Loucy (cell line): ENCODE measurements at regions not wholly inside any gene's neighbourhood (a gene's known extent, or its start where the extent isn't known, plus 50 kb on each side); places are given as distances from the start of the nearest gene placed in this dataset.

Source experiments
- H2AFZ ChIP-seq: fragments of 200-600 bp; sonication (generic); 2 replicates; pipeline ENCODE4 v1.6.0; 2016; ENCODE audit warnings: antibody characterized with exemption, mild to moderate bottlenecking, low read length, moderate library complexity
- H3F3A ChIP-seq: fragments of 200-600 bp; 2 replicates; pipeline ENCODE4 v1.6.0; 2016; ENCODE audit warnings: antibody characterized with exemption, low read depth, mild to moderate bottlenecking
- H3K27me3 ChIP-seq: fragments of 200-600 bp; sonication (generic); 2 replicates; pipeline ENCODE4 v1.6.1; 2014; ENCODE audit warnings: low read length, mild to moderate bottlenecking; ENCODE audit not compliant: insufficient read depth, poor library complexity, severe bottlenecking
- H3K36me3 ChIP-seq: fragments of 200-600 bp; sonication (generic); 2 replicates; pipeline ENCODE4 v1.6.1; 2016; ENCODE audit warnings: low read length; ENCODE audit not compliant: insufficient read depth
- H3K4me1 ChIP-seq: fragments of 200-600 bp; sonication (generic); 2 replicates; pipeline ENCODE4 v1.5.1; 2014; ENCODE audit warnings: low read length, mild to moderate bottlenecking; ENCODE audit not compliant: insufficient read depth, poor library complexity, severe bottlenecking
- H3K4me2 ChIP-seq: fragments of 200-600 bp; sonication (generic); 2 replicates; pipeline ENCODE4 v1.6.0; 2014; ENCODE audit warnings: antibody characterized with exemption, low read length, low read depth, mild to moderate bottlenecking; ENCODE audit not compliant: poor library complexity, severe bottlenecking
- H3K4me3 ChIP-seq: fragments of 200-600 bp; sonication (generic); 2 replicates; pipeline ENCODE4 v1.5.1; 2014; ENCODE audit warnings: low read length, mild to moderate bottlenecking, mixed read lengths; ENCODE audit not compliant: poor library complexity, severe bottlenecking
- H3K79me2 ChIP-seq: fragments of 200-600 bp; sonication (generic); 2 replicates; pipeline ENCODE4 v1.6.1; 2014; ENCODE audit warnings: low read length; ENCODE audit not compliant: insufficient read depth
- H3K9ac ChIP-seq: fragments of 200-600 bp; sonication (generic); 2 replicates; pipeline ENCODE4 v1.6.0; 2014; ENCODE audit warnings: mild to moderate bottlenecking, low read depth, low read length, moderate library complexity; ENCODE audit not compliant: poor library complexity, severe bottlenecking
- H3K9me2 ChIP-seq: fragments of 200-600 bp; sonication (generic); replicated peaks from 2 replicates; pipeline ENCODE4 v1.6.1; 2016; ENCODE audit warnings: low read depth, low read length, mixed read lengths
- H3K9me3 ChIP-seq: fragments of 200-600 bp; sonication (generic); 2 replicates; pipeline ENCODE4 v1.6.1; 2014; ENCODE audit warnings: mild to moderate bottlenecking, antibody characterized with exemption, low read length, low read depth; ENCODE audit not compliant: insufficient read depth
- H4K20me1 ChIP-seq: fragments of 200-600 bp; sonication (generic); 2 replicates; pipeline ENCODE4 v1.6.0; 2014; ENCODE audit warnings: antibody characterized with exemption, low read length, mild to moderate bottlenecking; ENCODE audit not compliant: insufficient read depth, poor library complexity, severe bottlenecking
- EZH2phosphoT487 ChIP-seq: fragments of 200-600 bp; IDR thresholded peaks from 2 replicates; pipeline ENCODE4 v1.6.1; 2018; ENCODE audit warnings: antibody characterized with exemption, mild to moderate bottlenecking, moderate library complexity, borderline replicate concordance
- TF ChIP-seq, protein P1 (sequence below): fragments of 200-600 bp; sonication (generic); conservative IDR thresholded peaks from 2 replicates; pipeline ENCODE4 v1.5.1; 2014; ENCODE audit warnings: mild to moderate bottlenecking, antibody characterized with exemption, low read length

DNA sequence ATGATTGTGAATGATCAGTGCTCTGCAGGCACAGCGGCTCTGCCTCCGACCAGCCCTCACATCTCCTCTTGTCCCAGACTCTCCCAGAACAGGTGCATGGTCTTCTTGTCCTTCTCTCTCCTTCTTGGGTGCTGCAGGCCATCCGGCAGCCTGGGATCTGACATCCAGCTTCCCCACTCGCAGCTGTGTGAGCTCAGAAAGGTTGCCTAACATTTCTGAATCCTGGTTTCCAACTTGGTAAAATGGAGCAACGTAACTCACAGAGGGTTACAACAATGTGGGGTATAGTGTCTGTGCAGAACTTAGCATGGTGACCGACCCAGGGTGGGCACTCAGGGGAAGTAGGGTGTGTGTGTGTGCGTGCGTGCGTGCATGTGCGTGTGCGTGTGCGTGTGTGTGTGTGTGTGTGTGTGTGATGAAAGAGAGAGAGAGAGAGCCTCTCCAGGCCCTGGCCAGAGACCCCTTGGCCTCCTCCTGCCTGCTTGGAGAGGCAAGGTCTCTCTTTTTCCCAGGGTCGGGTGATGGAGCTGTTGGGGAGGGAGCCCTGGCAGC lies 110.1 kb downstream of the SNX5 start:
- H3K9me3 ChIP-seq, result no peaks in the 10 kb centered on the region
- no peaks in the 10 kb centered on the region for H3K9me2 ChIP-seq
- no peak overlapping the region for H3K9ac ChIP-seq
- no peaks in the 10 kb centered on the region for H3K79me2 ChIP-seq
- no peaks in the 10 kb centered on the region for H3K4me1 ChIP-seq
- TF ChIP-seq, protein P1, sequence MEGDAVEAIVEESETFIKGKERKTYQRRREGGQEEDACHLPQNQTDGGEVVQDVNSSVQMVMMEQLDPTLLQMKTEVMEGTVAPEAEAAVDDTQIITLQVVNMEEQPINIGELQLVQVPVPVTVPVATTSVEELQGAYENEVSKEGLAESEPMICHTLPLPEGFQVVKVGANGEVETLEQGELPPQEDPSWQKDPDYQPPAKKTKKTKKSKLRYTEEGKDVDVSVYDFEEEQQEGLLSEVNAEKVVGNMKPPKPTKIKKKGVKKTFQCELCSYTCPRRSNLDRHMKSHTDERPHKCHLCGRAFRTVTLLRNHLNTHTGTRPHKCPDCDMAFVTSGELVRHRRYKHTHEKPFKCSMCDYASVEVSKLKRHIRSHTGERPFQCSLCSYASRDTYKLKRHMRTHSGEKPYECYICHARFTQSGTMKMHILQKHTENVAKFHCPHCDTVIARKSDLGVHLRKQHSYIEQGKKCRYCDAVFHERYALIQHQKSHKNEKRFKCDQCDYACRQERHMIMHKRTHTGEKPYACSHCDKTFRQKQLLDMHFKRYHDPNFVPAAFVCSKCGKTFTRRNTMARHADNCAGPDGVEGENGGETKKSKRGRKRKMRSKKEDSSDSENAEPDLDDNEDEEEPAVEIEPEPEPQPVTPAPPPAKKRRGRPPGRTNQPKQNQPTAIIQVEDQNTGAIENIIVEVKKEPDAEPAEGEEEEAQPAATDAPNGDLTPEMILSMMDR, result no peak
- TF ChIP-seq EZH2phosphoT487, result no peak
- H3K36me3 ChIP-seq, result no peaks in the 10 kb centered on the region
- H3K4me3 ChIP-seq, result no peak overlapping the region
- no peak overlapping the region for H3K4me2 ChIP-seq
- H4K20me1 ChIP-seq, result no peaks in the 10 kb centered on the region
- H3K27me3 ChIP-seq, result no peaks in the 10 kb centered on the region
- no peaks in the 10 kb centered on the region for H3F3A ChIP-seq
- H2AFZ ChIP-seq, result no peak overlapping the region

GRCh38 chr20:17857639-17858449 lies 110.8 kb downstream of the SNX5 start:
- no peaks in the 10 kb centered on the region for H3K36me3 ChIP-seq
- H4K20me1 ChIP-seq, result no peaks in the 10 kb centered on the region
- H3K4me3 ChIP-seq, result no peak overlapping the region
- H2AFZ ChIP-seq, result no peak overlapping the region
- H3K79me2 ChIP-seq, result no peaks in the 10 kb centered on the region
- H3F3A ChIP-seq, result no peaks in the 10 kb centered on the region
- no peaks in the 10 kb centered on the region for H3K9me3 ChIP-seq
- TF ChIP-seq EZH2phosphoT487, result no peak
- TF ChIP-seq, protein P1, result no peak
- H3K4me1 ChIP-seq, result no peaks in the 10 kb centered on the region
- no peak overlapping the region for H3K4me2 ChIP-seq
- no peaks in the 10 kb centered on the region for H3K27me3 ChIP-seq
- no peaks in the 10 kb centered on the region for H3K9me2 ChIP-seq
- no peak overlapping the region for H3K9ac ChIP-seq

GRCh38 chr20:17856837-17857605 lies 111.6 kb downstream of the SNX5 start:
- Histone ChIP-seq H3K4me3 (no peak overlapping the region), H3K79me2 (no peaks in the 10 kb centered on the region), H3K27me3 (no peaks in the 10 kb centered on the region), H3K9me3 (no peaks in the 10 kb centered on the region), H3K9ac (no peak overlapping the region), H2AFZ (no peak overlapping the region), H4K20me1 (no peaks in the 10 kb centered on the region), H3K4me2 (no peak overlapping the region), H3K4me1 (no peaks in the 10 kb centered on the region), H3K36me3 (no peaks in the 10 kb centered on the region), H3K9me2 (no peaks in the 10 kb centered on the region), H3F3A (no peaks in the 10 kb centered on the region)
- no peak for TF ChIP-seq EZH2phosphoT487
- TF ChIP-seq, protein P1, result no peak
